Stimulated activated memory B cell treated with anti-CD40 and anti-IgM and Interleukin-4, amounts not matched to agents 10 μg/mL and 1 μg/mL and 100 μg/mL, for 72 hours (primary cell): ENCODE measurements at regions not wholly inside any gene's neighbourhood (a gene's known extent, or its start where the extent isn't known, plus 50 kb on each side); places are given as distances from the start of the nearest gene placed in this dataset.

Source experiments
- ATAC-seq: fragments of 150-1000 bp; cut with Tn5 transposase; 2 replicates; pipeline ENCODE4 v1.10.0; 2021
- H3K27ac Mint-ChIP-seq: one replicate; pipeline ENCODE4 v1.8.0; 2022; ENCODE audit warnings: mild to moderate bottlenecking, mixed read lengths
- H3K27me3 Mint-ChIP-seq: one replicate; pipeline ENCODE4 v1.8.0; 2022; ENCODE audit warnings: mixed read lengths
- H3K36me3 Mint-ChIP-seq: one replicate; pipeline ENCODE4 v1.8.0; 2022; ENCODE audit warnings: mixed read lengths
- H3K4me1 Mint-ChIP-seq: one replicate; pipeline ENCODE4 v1.8.0; 2022; ENCODE audit warnings: mixed read lengths
- H3K4me3 Mint-ChIP-seq: one replicate; pipeline ENCODE4 v1.8.0; 2022; ENCODE audit warnings: mild to moderate bottlenecking, moderate library complexity, mixed read lengths
- H3K9me3 Mint-ChIP-seq: one replicate; pipeline ENCODE4 v1.8.0; 2022; ENCODE audit warnings: mixed read lengths

GRCh38 chr1:13981142-13981541, 281.2 kb downstream of the PRDM2 start:
- H3K9me3 Mint-ChIP-seq: peaks cover 5% of the 10 kb centered on the region
- no peaks in the 10 kb centered on the region for H3K4me1 Mint-ChIP-seq
- H3K27me3 Mint-ChIP-seq: peaks cover 14% of the 10 kb centered on the region
- no peak overlapping the region for H3K4me3 Mint-ChIP-seq
- peaks cover 5% of the 10 kb centered on the region for H3K36me3 Mint-ChIP-seq
- H3K27ac Mint-ChIP-seq: no peak overlapping the region
- ATAC-seq: no peak

GRCh38 chr1:13983393-13983792, 283.4 kb downstream of the PRDM2 start:
- no peak overlapping the region for H3K27ac Mint-ChIP-seq
- H3K4me1 Mint-ChIP-seq: no peaks in the 10 kb centered on the region
- H3K36me3 Mint-ChIP-seq: no peaks in the 10 kb centered on the region
- H3K4me3 Mint-ChIP-seq: no peak overlapping the region
- H3K9me3 Mint-ChIP-seq: peaks cover 7% of the 10 kb centered on the region
- peaks cover 10% of the 10 kb centered on the region for H3K27me3 Mint-ChIP-seq
- no peak for ATAC-seq

GRCh38 chr1:13990939-13991338, 291.0 kb downstream of the PRDM2 start:
- Mint-ChIP-seq H3K9me3 (peaks cover 6% of the 10 kb centered on the region), H3K36me3 (no peaks in the 10 kb centered on the region), H3K27ac (no peak overlapping the region), H3K4me3 (no peak overlapping the region), H3K4me1 (no peaks in the 10 kb centered on the region), H3K27me3 (peaks cover 29% of the 10 kb centered on the region)
- no peak for ATAC-seq

GRCh38 chr1:13992489-13993285, 292.7 kb downstream of the PRDM2 start:
- ATAC-seq: no peak
- Mint-ChIP-seq H3K27ac (no peak overlapping the region), H3K4me1 (no peaks in the 10 kb centered on the region)

GRCh38 chr1:13994386-13994785, 294.4 kb downstream of the PRDM2 start:
- no peak for ATAC-seq
- Mint-ChIP-seq H3K4me3 (no peak overlapping the region), H3K9me3 (peaks cover 8% of the 10 kb centered on the region), H3K27ac (no peak overlapping the region), H3K27me3 (peaks cover 15% of the 10 kb centered on the region), H3K36me3 (no peaks in the 10 kb centered on the region), H3K4me1 (no peaks in the 10 kb centered on the region)

More at GRCh38 chr1:13992489-13993285, 292.7 kb downstream of the PRDM2 start:
- H3K36me3 Mint-ChIP-seq: no peaks in the 10 kb centered on the region
- H3K27me3 Mint-ChIP-seq: peaks cover 19% of the 10 kb centered on the region
- no peak overlapping the region for H3K4me3 Mint-ChIP-seq
- H3K9me3 Mint-ChIP-seq: peaks cover 6% of the 10 kb centered on the region

GRCh38 chr1:13996334-13996733, 296.3 kb downstream of the PRDM2 start:
- H3K27ac Mint-ChIP-seq: no peak overlapping the region
- H3K4me1 Mint-ChIP-seq: no peaks in the 10 kb centered on the region
- H3K36me3 Mint-ChIP-seq: no peaks in the 10 kb centered on the region
- H3K27me3 Mint-ChIP-seq: peaks cover 10% of the 10 kb centered on the region
- H3K9me3 Mint-ChIP-seq: peaks cover 15% of the 10 kb centered on the region
- H3K4me3 Mint-ChIP-seq: no peak overlapping the region
- ATAC-seq: no peak

GRCh38 chr1:14003552-14003951, 303.6 kb downstream of the PRDM2 start:
- H3K4me3 Mint-ChIP-seq: no peak overlapping the region
- H3K27me3 Mint-ChIP-seq: no peaks in the 10 kb centered on the region
- H3K27ac Mint-ChIP-seq: no peak overlapping the region
- H3K4me1 Mint-ChIP-seq: no peaks in the 10 kb centered on the region
- no peaks in the 10 kb centered on the region for H3K36me3 Mint-ChIP-seq
- peaks cover 22% of the 10 kb centered on the region for H3K9me3 Mint-ChIP-seq
- ATAC-seq: no peak

- H3K27me3 Mint-ChIP-seq: no peaks in the 10 kb centered on the region
- no peak overlapping the region for H3K4me3 Mint-ChIP-seq
- no peaks in the 10 kb centered on the region for H3K36me3 Mint-ChIP-seq
- no peak overlapping the region for H3K27ac Mint-ChIP-seq
- no peak for ATAC-seq
- H3K4me1 Mint-ChIP-seq: no peaks in the 10 kb centered on the region
- H3K9me3 Mint-ChIP-seq: peaks cover 10% of the 10 kb centered on the region
These were observed 309.6 kb downstream of the PRDM2 start for GRCh38 chr1:14009582-14009981.

- no peak overlapping the region for H3K4me3 Mint-ChIP-seq
- no peak for ATAC-seq
- H3K36me3 Mint-ChIP-seq: no peaks in the 10 kb centered on the region
- H3K27me3 Mint-ChIP-seq: no peaks in the 10 kb centered on the region
- peaks cover 10% of the 10 kb centered on the region for H3K9me3 Mint-ChIP-seq
- no peak overlapping the region for H3K27ac Mint-ChIP-seq
- no peaks in the 10 kb centered on the region for H3K4me1 Mint-ChIP-seq
These were observed 310.5 kb downstream of the PRDM2 start for GRCh38 chr1:14010476-14010875.

- no peaks in the 10 kb centered on the region for H3K27me3 Mint-ChIP-seq
- H3K27ac Mint-ChIP-seq: no peak overlapping the region
- no peak overlapping the region for H3K4me3 Mint-ChIP-seq
- H3K36me3 Mint-ChIP-seq: no peaks in the 10 kb centered on the region
- H3K9me3 Mint-ChIP-seq: peaks cover 10% of the 10 kb centered on the region
- no peaks in the 10 kb centered on the region for H3K4me1 Mint-ChIP-seq
- ATAC-seq: no peak
These were observed 311.1 kb downstream of the PRDM2 start for GRCh38 chr1:14011132-14011531.

- H3K36me3 Mint-ChIP-seq: no peaks in the 10 kb centered on the region
These were observed 311.9 kb downstream of the PRDM2 start for GRCh38 chr1:14011888-14012287.

GRCh38 chr1:14014929-14015328, 314.9 kb downstream of the PRDM2 start:
- ATAC-seq: no peak
- no peak overlapping the region for H3K4me3 Mint-ChIP-seq
- no peak overlapping the region for H3K27ac Mint-ChIP-seq
- H3K36me3 Mint-ChIP-seq: no peaks in the 10 kb centered on the region
- peaks cover 11% of the 10 kb centered on the region for H3K27me3 Mint-ChIP-seq
- no peaks in the 10 kb centered on the region for H3K9me3 Mint-ChIP-seq
- H3K4me1 Mint-ChIP-seq: no peaks in the 10 kb centered on the region

More at GRCh38 chr1:14011888-14012287, 311.9 kb downstream of the PRDM2 start:
- no peaks in the 10 kb centered on the region for H3K4me1 Mint-ChIP-seq
- H3K9me3 Mint-ChIP-seq: peaks cover 8% of the 10 kb centered on the region
- H3K4me3 Mint-ChIP-seq: no peak overlapping the region
- H3K27me3 Mint-ChIP-seq: no peaks in the 10 kb centered on the region
- no peak for ATAC-seq
- H3K27ac Mint-ChIP-seq: no peak overlapping the region

GRCh38 chr1:14015917-14016316, 315.9 kb downstream of the PRDM2 start:
- Mint-ChIP-seq H3K4me1 (no peaks in the 10 kb centered on the region), H3K9me3 (no peaks in the 10 kb centered on the region), H3K4me3 (no peak overlapping the region), H3K36me3 (no peaks in the 10 kb centered on the region), H3K27me3 (peaks cover 11% of the 10 kb centered on the region), H3K27ac (no peak overlapping the region)
- no peak for ATAC-seq

- Mint-ChIP-seq H3K9me3 (no peaks in the 10 kb centered on the region), H3K27ac (no peak overlapping the region), H3K4me1 (no peaks in the 10 kb centered on the region), H3K36me3 (no peaks in the 10 kb centered on the region), H3K27me3 (peaks cover 11% of the 10 kb centered on the region), H3K4me3 (no peak overlapping the region)
- ATAC-seq: no peak
These were observed 317.6 kb downstream of the PRDM2 start for GRCh38 chr1:14017531-14017961.

- ATAC-seq: no peak
These were observed 319.5 kb downstream of the PRDM2 start for GRCh38 chr1:14019461-14019860.

GRCh38 chr1:14020006-14020405, 320.0 kb downstream of the PRDM2 start:
- H3K27me3 Mint-ChIP-seq: peaks cover 11% of the 10 kb centered on the region
- H3K9me3 Mint-ChIP-seq: no peaks in the 10 kb centered on the region
- H3K36me3 Mint-ChIP-seq: no peaks in the 10 kb centered on the region
- no peaks in the 10 kb centered on the region for H3K4me1 Mint-ChIP-seq
- ATAC-seq: no peak
- H3K27ac Mint-ChIP-seq: no peak overlapping the region
- H3K4me3 Mint-ChIP-seq: no peak overlapping the region

More at GRCh38 chr1:14019461-14019860, 319.5 kb downstream of the PRDM2 start:
- H3K27ac Mint-ChIP-seq: no peak overlapping the region
- H3K27me3 Mint-ChIP-seq: peaks cover 11% of the 10 kb centered on the region
- H3K4me1 Mint-ChIP-seq: no peaks in the 10 kb centered on the region
- no peaks in the 10 kb centered on the region for H3K9me3 Mint-ChIP-seq
- H3K36me3 Mint-ChIP-seq: no peaks in the 10 kb centered on the region
- H3K4me3 Mint-ChIP-seq: no peak overlapping the region
